Kidney epithelial cell (primary cell): ENCODE measurements at regions not wholly inside any gene's neighbourhood (a gene's known extent, or its start where the extent isn't known, plus 50 kb on each side); places are given as distances from the start of the nearest gene placed in this dataset.

Experiments
- DNase-seq: peaks from one replicate; pipeline ENCODE4 v3.0.0-alpha.2; 2010; ENCODE audit warnings: low read depth
- H3K27me3 ChIP-seq: 2 replicates; pipeline ENCODE4 v1.6.0; 2011; ENCODE audit warnings: low read length; ENCODE audit not compliant: control insufficient read depth, insufficient read depth
- H3K36me3 ChIP-seq: 2 replicates; pipeline ENCODE4 v1.5.1; 2011; ENCODE audit warnings: low read length; ENCODE audit not compliant: control insufficient read depth, insufficient read depth
- H3K4me3 ChIP-seq: 2 replicates; pipeline ENCODE4 v1.5.1; 2011; ENCODE audit warnings: low read depth, mild to moderate bottlenecking, control low read depth, low read length
- TF ChIP-seq, protein P1 (sequence below): IDR thresholded peaks from 2 replicates; pipeline ENCODE4 v1.5.1; 2011; ENCODE audit warnings: mild to moderate bottlenecking, moderate library complexity, low read length, control low read depth, inconsistent platforms; ENCODE audit not compliant: insufficient read depth, poor library complexity, severe bottlenecking

- TF ChIP-seq, protein P1, sequence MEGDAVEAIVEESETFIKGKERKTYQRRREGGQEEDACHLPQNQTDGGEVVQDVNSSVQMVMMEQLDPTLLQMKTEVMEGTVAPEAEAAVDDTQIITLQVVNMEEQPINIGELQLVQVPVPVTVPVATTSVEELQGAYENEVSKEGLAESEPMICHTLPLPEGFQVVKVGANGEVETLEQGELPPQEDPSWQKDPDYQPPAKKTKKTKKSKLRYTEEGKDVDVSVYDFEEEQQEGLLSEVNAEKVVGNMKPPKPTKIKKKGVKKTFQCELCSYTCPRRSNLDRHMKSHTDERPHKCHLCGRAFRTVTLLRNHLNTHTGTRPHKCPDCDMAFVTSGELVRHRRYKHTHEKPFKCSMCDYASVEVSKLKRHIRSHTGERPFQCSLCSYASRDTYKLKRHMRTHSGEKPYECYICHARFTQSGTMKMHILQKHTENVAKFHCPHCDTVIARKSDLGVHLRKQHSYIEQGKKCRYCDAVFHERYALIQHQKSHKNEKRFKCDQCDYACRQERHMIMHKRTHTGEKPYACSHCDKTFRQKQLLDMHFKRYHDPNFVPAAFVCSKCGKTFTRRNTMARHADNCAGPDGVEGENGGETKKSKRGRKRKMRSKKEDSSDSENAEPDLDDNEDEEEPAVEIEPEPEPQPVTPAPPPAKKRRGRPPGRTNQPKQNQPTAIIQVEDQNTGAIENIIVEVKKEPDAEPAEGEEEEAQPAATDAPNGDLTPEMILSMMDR, result no peak
- DNase-seq, result no peak
- Histone ChIP-seq H3K4me3 (no peak overlapping the region), H3K27me3 (no peaks in the 10 kb centered on the region), H3K36me3 (no peaks in the 10 kb centered on the region)
Measured at GRCh38 chr9:107742531-107743309, 253.2 kb upstream of the KLF4 start.

DNA sequence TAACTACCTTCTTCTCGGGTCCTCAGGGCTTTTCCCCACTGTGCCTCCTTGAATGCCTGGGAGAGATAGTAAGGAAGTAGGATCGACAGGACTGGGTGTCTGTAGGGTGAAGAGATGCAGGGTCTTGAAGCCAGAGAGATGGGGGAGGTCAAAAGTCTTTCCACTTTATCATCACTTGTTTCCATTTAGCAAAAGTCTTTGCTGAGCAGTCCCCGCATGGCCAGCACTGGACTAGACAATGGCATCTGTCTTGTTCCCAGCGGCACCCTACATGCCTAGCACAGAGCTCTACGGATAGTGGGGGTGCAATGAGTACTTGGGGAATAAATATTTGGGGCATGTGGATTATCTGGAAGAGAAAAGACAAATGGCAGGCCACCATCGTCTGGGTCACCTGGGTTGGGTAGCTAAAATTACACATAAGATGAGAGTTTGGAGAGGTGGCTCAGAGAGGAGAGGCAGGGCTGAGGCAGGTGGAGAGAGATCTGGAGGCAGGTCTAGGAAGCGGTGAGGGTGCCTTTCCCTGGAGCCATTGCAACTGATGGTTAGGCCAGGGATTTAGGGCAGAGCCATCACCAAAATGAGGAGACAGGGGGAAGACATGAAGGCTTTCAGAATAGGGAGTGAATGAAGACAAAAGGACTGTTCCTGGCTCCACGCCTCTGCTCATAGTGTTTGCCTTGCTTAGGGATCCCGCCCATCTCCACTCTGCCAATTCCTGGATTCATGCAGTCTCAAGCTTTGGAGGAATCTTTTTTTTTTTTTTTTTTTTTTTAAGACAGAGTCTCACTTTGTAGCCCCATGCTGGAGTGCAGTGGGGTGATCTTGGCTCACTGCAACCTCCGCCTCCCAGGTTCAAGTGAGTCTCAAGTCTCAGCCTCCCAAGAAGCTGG is 250.8 kb upstream of the KLF4 start:
- DNase-seq, result no peak
- Histone ChIP-seq H3K36me3 (no peaks in the 10 kb centered on the region), H3K4me3 (no peak overlapping the region), H3K27me3 (no peaks in the 10 kb centered on the region)
- TF ChIP-seq, protein P1, result no peak

DNA sequence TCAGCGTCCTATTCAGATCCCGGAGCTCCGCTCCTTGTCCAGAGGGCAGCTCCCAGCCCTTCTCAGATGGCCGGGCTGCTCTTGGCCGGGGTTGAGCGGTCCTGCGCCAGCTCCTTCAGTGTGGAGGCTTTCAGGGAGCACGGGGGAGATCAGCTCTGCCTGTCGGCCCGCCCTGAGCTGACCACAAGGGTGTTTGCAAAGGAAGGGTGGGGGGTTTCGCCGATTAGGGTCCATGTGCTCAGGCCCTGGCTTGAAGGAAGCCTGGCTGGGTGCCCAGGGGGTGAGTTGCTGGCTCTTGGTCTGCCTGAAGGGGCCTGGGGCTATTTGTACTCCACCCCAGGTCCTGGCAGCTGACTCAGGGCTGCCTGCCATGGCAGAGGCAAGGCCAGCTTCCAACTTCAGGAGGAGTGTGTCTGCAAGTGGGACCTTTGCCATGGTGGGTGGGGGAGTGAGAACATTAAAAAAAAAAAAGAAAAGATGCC is 250.1 kb upstream of the KLF4 start:
- Histone ChIP-seq H3K4me3 (no peak overlapping the region), H3K36me3 (no peaks in the 10 kb centered on the region), H3K27me3 (no peaks in the 10 kb centered on the region)
- DNase-seq, result no peak
- TF ChIP-seq, protein P1, result no peak

DNA sequence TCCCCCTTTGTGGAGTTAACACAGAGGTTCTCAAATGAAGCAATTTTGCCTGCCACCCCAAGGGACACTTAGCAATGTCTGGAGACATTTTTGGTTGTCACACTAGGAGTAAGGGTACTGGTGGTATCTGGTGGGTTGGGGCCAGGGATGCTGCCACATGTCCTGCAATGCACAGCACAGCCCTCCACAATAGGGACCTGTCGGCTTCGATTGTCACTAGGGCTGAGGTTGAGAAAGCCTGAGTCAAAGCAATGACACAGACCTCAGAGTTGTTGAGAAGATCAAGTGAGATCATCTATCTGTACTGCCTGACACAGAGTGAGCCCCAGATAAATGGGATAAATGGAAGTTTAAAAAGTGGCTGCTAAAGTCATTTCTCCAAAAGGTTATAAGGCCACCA is 249.2 kb upstream of the KLF4 start:
- Histone ChIP-seq H3K27me3 (no peaks in the 10 kb centered on the region), H3K4me3 (no peak overlapping the region), H3K36me3 (no peaks in the 10 kb centered on the region)
- TF ChIP-seq, protein P1, result no peak
- DNase-seq, result no peak

DNA sequence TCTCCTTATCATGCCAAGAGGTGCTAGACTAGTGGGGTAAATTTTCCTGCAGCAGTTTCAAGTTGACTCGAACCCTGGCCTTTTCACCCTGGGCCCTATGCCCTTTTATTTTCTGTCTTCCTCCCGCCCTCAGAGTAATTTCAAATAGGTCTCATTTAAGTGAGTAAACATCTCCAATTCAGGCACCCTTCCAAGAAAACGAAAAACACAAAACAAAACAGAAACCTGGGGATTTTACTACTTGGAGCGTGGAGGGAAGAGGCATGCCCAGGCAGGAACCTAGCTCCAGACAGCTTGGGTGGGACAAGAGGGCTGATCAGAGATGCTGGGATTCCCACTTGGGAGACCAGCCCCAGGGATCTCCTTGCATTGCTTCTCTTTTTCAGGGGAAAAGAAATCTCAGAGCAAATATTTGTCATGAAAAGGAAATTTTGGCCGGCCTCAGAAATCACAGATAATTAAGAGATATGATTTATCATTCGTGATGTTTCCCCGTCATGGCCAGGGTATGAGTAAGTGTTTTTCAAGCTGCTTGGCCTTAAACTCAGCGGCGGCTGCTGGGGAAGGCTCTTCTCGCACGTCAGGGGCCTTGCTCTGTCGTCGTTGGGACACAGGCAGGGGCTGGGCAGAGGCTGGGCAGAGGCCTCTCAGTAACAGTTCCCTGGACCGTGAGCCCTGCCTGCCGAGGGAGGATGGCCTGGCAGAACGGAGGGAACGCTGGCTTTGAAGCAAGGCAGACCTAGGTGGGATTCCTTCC is 248.6 kb upstream of the KLF4 start:
- TF ChIP-seq, protein P1, result no peak
- no peak for DNase-seq
- Histone ChIP-seq H3K27me3 (no peaks in the 10 kb centered on the region), H3K36me3 (no peaks in the 10 kb centered on the region), H3K4me3 (no peak overlapping the region)
